ENCODE measurements at regions not wholly inside any gene's neighbourhood (a gene's known extent, or its start where the extent isn't known, plus 50 kb on each side); places are given as distances from the start of the nearest gene placed in this dataset.
"Not testable (repeated sequence)": the region's sequence is repeated elsewhere in the genome, so short reads cannot be mapped to it uniquely, and the experiment has no call there.

GRCh38 chr6:74568861-74569260 lies 637.0 kb downstream of the COL12A1 start:
- DNase-seq = no peak

DNA sequence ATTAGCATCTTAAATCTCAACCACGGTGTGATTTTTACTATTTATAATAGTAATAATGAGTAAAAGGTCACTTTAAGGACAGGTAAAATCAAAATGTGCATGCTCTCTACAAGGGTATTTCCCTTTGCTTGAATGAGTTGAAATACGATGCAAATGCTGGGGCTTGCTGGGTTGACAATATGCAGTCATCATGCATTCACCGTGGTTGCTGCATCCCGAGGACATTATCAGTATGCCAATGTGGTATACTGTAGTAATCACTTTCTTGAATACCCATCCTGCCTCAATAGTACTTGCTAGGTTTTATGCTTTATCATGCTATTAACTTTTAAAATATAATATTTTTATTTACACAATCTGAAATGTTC lies 637.9 kb downstream of the COL12A1 start:
- DNase-seq = not testable (repeated sequence)

DNA sequence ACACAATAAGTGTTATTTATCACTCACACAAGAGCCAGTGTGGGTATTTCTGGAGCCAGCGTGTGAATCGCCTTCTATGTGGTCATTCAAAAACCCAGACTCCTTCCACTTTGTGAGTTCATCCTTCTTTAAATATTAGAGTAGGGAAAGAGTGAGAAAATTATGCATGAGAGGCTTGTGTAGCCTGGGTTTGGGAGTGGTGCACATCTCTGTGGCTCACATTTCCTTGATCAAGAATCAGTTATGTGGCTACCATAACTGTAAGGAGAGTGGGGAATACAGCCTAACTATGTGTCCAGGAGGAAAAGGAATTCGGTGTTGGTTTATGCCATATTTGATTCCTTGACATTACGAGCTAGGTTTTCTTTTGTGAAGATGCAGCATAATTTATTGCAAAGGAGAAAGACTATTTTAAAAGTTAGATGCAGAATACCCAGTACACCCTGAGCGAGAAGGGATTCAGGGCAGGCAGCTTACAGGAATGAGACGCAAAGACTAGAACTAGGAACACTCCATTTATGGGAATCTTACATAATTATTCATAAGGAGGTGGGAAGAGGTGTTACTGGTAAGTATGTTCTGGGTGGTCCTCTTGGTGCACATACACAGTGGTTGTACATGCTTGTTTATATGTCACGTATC lies 638.5 kb downstream of the COL12A1 start:
- DNase-seq = no peak

DNA sequence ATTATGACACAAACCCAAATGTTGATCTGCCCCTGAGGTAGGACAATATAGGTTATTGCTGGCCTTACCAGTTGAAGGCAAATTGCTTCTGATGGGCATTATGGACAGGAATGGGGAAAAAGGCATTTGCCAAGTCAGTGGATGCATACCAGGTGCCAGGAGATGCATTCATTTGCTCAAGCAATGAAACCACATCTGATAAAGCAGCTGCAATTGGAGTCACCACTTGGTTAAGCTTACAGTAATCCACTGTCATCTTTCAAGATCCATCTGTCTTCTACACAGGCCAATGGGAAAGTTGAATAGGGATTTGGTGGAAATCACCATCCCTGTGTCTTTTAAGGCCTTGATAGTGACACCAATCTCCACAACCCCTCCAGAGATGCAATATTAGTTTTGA lies 648.6 kb downstream of the COL12A1 start:
- no peak for DNase-seq

DNA sequence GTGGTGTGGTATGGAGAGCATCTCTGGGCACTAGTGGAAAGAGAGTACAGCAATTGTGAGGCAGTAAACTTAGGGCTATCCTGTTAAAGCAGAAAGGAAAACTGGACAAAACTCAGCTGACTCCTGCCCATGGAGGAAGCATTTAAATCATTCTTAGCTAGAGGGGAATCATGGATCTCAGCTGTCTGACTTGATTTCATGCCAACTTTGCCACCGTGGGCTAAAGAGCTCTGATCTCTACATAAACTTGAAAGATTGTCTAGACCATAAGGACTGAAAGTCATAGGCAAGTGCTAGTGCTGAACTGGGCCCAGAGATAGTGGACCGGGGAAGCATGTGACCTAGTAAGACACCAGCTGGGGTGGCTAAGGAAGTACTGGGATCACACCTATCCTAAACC lies 651.8 kb downstream of the COL12A1 start:
- no peak for DNase-seq

- DNase-seq = no peak
Observed at GRCh38 chr6:74551896-74552295, 654.0 kb downstream of the COL12A1 start.

GRCh38 chr6:74550821-74551220 lies 655.0 kb downstream of the COL12A1 start:
- no peak for DNase-seq

DNA sequence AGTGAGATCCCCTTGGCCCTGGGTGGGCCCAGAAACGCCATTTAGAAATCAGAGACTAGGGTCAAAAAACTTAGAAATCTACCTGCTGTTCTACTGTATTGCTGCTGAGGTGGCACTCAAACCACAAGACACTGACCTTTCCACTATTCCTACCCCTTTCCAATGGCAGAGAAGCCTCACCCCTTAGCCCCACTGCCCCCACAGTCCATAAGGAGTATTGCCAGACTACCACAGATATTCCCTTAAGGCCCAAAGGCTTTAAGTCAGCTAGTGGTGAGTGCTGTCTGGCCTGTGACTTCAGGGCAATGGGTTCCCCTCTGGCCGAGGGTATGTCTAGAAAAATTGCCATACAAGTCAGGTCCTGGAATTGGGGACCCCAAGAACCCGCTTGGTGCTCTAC lies 656.1 kb downstream of the COL12A1 start:
- DNase-seq = no peak

- DNase-seq = no peak
Observed at GRCh38 chr6:74534465-74535211, 671.2 kb downstream of the COL12A1 start.

GRCh38 chr6:74519163-74519562 lies 686.7 kb downstream of the COL12A1 start:
- no peak for DNase-seq

DNA sequence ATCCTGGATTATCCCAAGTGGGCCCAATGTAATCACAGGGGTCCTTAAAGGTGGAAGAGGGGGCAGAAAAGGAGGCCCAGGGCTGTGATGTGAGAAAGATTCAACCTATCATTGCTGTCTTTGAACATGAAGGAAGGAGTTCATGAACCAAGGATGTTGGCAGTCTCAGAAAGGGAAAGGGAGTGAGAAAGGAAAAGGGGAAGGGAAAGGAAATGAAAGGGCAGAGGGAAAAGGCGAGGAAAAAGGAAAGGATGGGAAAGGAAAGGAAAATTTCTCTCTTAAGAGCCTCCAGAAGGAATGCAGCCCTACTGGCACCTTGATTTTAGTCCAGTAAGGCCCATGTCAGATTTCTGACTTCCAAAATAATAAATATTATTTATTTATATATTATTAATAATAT lies 687.8 kb downstream of the COL12A1 start:
- no peak for DNase-seq

- DNase-seq = no peak
Observed at GRCh38 chr6:74510878-74511277, 695.0 kb downstream of the COL12A1 start.

GRCh38 chr6:74507649-74508048 lies 698.2 kb downstream of the COL12A1 start:
- DNase-seq = no peak

DNA sequence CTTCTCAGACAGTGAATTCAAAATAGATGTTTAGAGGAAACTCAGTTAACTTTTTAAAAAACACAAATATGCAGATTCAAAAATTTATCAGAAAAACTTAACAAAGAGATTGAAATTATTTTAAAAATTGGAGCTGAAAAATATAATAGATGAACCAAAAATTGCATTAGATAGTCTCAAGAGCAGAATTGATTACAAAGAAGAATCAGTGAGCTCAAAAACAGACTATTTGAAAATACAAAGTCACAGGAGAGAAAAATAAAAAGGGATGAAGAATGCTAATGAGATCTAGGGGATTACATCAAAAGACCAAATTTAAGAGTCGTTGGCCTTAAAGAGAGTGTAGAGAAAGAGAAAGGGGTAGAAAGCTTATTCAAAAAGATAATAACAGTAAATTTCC lies 700.5 kb downstream of the COL12A1 start:
- no peak for DNase-seq

DNA sequence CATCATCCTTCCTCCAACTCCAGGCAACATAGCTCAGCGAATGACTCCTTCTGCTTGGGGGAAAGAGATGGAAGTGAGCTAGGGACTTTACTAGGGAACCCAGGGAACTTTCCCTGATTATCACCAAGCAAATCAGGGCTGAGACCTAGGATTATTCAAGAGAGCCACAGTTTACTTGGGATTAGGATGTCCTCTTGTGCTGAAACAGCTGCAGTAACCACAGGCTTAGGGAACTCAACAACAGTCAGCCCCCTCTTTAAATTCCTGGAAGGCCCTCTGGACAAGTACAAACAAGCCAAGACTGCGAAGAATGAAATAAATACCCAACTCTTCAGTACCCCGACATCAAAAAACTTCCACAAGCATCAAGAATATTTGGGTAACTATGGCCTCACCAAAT lies 700.9 kb downstream of the COL12A1 start:
- no peak for DNase-seq

GRCh38 chr6:74492587-74492986 lies 713.3 kb downstream of the COL12A1 start:
- DNase-seq = no peak

DNA sequence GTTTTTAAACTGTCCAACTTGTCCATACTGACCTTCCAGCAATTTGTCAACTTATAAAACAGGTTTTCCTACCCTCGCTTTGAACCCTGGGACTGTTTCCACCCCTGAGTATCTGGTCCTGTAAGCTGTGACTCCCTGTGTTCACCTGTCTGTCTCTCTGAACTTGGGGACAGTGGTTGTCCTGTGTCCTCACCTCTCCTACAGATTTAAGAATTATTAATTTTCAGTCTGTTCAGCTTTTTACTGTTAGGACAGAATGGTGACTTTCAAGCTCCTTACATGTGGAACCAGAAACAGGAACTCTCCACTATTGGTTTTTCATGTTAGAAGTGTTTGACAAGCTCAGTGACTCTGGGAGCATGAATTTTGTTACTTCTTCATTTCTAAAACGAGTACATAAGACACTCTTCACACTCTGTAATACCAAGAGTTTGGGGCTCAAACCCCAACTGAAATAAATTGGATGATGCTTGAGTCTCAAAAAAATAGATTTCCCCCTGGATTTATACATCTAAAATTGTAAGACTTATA lies 713.9 kb downstream of the COL12A1 start:
- DNase-seq = no peak

DNA sequence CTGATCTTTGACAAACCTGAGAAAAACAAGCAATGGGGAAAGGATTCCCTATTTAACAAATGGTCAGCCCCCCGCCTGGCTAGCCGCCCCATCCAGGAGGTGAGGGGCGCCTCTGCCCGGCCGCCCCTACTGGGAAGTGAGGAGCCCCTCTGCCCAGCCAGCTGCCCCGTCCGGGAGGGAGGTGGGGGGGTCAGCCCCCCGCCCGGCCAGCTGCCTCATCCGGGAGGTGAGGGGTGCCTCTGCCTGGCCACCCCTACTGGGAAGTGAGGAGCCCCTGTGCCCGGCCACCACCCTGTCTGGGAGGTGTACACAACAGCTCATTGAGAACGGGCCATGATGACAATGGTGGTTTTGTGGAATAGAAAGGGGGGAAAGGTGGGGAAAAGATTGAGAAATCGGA lies 717.1 kb downstream of the COL12A1 start:
- DNase-seq = not testable (repeated sequence)

GRCh38 chr6:74482180-74482579 lies 723.7 kb downstream of the COL12A1 start:
- DNase-seq = no peak

DNA sequence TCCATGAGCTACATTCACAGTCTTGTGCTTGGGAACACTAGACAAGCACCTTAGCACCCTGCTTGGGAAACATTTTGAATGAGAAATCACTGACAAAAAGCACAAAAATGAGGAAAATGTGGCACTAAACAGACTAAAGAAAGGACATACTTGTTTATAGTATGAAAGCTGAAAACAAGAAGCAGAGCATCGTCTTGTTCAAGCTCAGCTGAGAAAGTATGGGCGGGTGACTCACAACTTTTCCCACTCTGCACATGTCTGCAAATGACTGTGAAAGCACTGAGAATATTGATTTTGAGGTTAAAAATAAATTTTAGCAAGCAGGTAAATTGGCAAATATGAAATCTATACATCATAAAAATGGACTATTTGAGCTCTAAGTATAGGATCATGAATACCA lies 725.3 kb downstream of the COL12A1 start:
- DNase-seq = no peak

DNA sequence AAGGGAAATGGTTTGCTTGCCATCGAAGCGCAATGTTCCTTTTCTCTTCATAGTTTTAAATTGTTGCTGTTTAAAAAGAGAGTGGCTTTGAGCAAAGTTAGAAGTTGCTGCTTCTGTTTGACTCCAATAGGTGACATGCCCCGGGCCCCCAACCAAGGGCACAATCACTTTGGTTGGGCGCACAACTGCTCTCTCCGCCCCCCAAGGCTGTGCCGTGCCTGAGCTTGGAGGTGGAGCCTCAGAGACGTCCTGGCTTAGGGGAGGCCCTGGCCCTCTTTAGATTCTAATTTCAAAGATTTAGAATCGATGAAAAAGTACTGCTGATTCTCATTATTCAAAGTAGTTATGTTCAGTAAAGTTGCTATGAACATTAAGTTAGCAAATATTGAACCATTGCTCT lies 725.9 kb downstream of the COL12A1 start:
- DNase-seq = no peak

DNA sequence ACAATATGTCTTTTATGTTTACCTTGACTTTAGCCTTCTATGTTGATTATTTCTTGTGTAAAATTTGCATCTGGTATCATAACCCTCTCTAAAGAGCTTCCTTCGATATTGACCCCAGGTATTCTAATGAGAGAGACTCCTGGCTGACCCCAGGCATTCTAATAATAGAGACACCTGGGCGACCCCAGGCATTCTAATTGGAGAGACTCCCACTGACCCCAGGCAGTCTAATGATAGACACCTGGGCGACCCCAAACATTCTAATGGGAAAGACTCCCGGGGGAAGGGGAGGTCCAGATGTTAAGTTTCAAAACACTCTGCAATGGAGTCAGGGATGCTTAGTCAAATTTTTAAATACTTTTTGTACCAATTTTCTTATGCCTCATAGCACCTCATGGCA lies 726.4 kb downstream of the COL12A1 start:
- no peak for DNase-seq

DNA sequence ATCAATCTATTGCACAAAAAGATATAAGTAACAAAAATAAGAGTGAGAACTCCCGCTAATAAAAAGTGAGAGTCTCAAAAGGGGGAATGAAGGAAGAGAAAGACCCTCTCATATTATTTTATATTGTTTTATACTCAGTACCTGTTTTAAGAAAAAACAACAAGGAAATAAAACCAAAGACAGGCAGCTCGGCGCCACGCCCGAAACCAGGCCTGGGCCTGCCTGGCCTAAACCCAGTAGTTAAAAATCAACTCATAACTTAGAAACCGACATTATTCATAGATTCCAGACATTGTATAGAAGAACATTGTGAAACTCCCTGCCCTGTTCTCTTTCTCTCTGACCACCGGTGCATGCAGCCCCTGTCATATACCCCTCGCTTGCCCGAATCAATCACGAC lies 731.8 kb downstream of the COL12A1 start:
- not testable (repeated sequence) for DNase-seq

DNA sequence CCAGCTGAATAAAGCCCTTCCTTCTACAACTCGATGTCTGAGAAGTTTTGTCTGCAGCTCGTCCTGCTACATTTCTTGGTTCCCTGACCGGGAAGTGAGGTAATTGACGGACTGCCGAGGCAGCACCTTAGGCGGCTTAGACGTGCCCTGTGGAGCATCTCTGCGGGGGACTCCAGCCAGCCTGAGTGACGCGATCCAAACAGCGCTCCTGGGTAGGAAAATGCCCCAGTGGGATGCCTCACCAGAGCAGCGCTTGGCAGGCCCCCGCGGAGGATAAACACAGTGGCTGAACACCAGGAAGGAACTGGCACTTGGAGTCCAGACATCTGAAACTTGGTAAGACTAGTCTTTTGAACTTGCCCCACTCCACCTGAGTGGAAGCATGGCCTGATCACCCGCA lies 737.3 kb downstream of the COL12A1 start:
- DNase-seq = not testable (repeated sequence)

All from KG1 (cell line).